GM18867 (cell line): ENCODE measurements at regions not wholly inside any gene's neighbourhood (a gene's known extent, or its start where the extent isn't known, plus 50 kb on each side); places are given as distances from the start of the nearest gene placed in this dataset.

ENCODE experiments used
- ATAC-seq: cut with Tn5 transposase; IDR thresholded peaks from one replicate; pipeline ENCODE4 v1.9.1; 2021; ENCODE audit warnings: mild to moderate bottlenecking, moderate library complexity; ENCODE audit not compliant: unreplicated experiment

GRCh38 chrX:20438871-20439526 lies 172.3 kb upstream of the RPS6KA3 start:
- ATAC-seq: no peak

GRCh38 chrX:20437683-20438082 lies 171.0 kb upstream of the RPS6KA3 start:
- ATAC-seq: peak; percentile 48

- ATAC-seq: no peak
Measured at GRCh38 chrX:20435913-20436312, 169.2 kb upstream of the RPS6KA3 start.

GRCh38 chrX:20434986-20435385 lies 168.3 kb upstream of the RPS6KA3 start:
- ATAC-seq: no peak

- no peak for ATAC-seq
Measured at GRCh38 chrX:20433388-20433775, 166.7 kb upstream of the RPS6KA3 start.

- no peak for ATAC-seq
Measured at GRCh38 chrX:20432746-20433387, 166.2 kb upstream of the RPS6KA3 start.

GRCh38 chrX:20432048-20432447 lies 165.3 kb upstream of the RPS6KA3 start:
- ATAC-seq: no peak

GRCh38 chrX:20431486-20431885 lies 164.8 kb upstream of the RPS6KA3 start:
- ATAC-seq: no peak

GRCh38 chrX:20427173-20427770 lies 160.6 kb upstream of the RPS6KA3 start:
- ATAC-seq: no peak

- ATAC-seq: no peak
Measured at GRCh38 chrX:20421697-20422096, 155.0 kb upstream of the RPS6KA3 start.

GRCh38 chrX:20421275-20421674 lies 154.6 kb upstream of the RPS6KA3 start:
- no peak for ATAC-seq

- ATAC-seq: no peak
Measured at GRCh38 chrX:20420058-20420457, 153.3 kb upstream of the RPS6KA3 start.

GRCh38 chrX:20418379-20419150 lies 151.9 kb upstream of the RPS6KA3 start:
- peak; percentile 78 for ATAC-seq

GRCh38 chrX:20414762-20415445 lies 148.2 kb upstream of the RPS6KA3 start:
- ATAC-seq: no peak

- ATAC-seq: no peak
Measured at GRCh38 chrX:20414066-20414465, 147.4 kb upstream of the RPS6KA3 start.

- peak; percentile 61 for ATAC-seq
Measured at GRCh38 chrX:20412871-20413486, 146.3 kb upstream of the RPS6KA3 start.

- no peak for ATAC-seq
Measured at GRCh38 chrX:20410540-20410939, 143.8 kb upstream of the RPS6KA3 start.

GRCh38 chrX:20409991-20410390 lies 143.3 kb upstream of the RPS6KA3 start:
- ATAC-seq: no peak

GRCh38 chrX:20402956-20403355 lies 136.2 kb upstream of the RPS6KA3 start:
- ATAC-seq: no peak

- ATAC-seq: no peak
Measured at GRCh38 chrX:20399728-20400414, 133.2 kb upstream of the RPS6KA3 start.
